ENCODE measurements at regions not wholly inside any gene's neighbourhood (a gene's known extent, or its start where the extent isn't known, plus 50 kb on each side); places are given as distances from the start of the nearest gene placed in this dataset.

DNA sequence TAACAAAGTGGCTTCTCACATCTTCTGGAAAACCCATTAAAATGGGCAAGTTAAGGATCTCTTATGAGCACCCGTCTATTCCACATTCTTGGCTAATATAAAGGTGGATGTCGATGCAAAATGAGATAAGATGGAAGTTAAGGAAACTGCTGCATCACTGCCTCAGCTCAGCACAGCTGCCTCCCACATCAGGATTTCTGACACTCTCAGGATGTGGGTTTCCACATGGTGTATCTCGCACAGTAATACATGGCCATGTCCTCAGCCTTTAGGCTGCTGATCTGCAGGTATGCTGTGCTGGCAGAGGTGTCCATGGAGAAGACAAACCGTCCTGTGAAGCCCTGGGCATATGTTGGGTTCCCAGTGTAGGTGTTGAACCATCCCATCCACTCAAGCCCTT is 1348.0 kb downstream of the TMEM121 start:
- no peak for TF ChIP-seq CTCF (IDR thresholded peaks at IDR 0.05; ENCODE audit: low read depth, low read length, poor library complexity, severe bottlenecking)
- no peak for TF ChIP-seq EZH2phosphoT487 (IDR thresholded peaks at IDR 0.05; ENCODE audit: borderline replicate concordance, low read length)

Measured in DOHH2 (cell line).